GM19351 (cell line): ENCODE measurements at regions not wholly inside any gene's neighbourhood (a gene's known extent, or its start where the extent isn't known, plus 50 kb on each side); places are given as distances from the start of the nearest gene placed in this dataset.
"Not testable (repeated sequence)": the region's sequence is repeated elsewhere in the genome, so short reads cannot be mapped to it uniquely, and the experiment has no call there.

Source experiments
- ATAC-seq: cut with Tn5 transposase; IDR thresholded peaks from one replicate; pipeline ENCODE4 v1.9.1; 2021; ENCODE audit warnings: mild to moderate bottlenecking, moderate library complexity; ENCODE audit not compliant: unreplicated experiment

DNA sequence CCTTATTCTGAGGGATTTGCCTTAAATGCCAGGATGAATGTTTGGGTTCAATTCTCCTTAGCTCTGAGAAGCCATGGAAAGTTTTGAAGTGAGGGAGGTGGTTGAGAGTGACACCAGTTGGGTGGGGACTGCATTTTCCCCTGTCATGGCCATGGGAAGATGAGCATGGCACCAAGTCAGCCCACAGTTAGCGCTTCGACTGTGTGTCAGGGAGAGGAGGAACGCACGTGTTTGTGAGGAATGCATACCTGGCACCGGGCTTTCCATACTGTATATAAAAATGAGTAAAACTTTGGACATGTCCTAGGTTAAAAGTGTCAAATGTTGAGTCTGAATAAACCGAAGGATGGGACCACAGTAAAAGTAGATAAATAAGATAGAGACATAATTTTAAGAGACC is 187.5 kb upstream of the KL start:
- ATAC-seq: no peak

DNA sequence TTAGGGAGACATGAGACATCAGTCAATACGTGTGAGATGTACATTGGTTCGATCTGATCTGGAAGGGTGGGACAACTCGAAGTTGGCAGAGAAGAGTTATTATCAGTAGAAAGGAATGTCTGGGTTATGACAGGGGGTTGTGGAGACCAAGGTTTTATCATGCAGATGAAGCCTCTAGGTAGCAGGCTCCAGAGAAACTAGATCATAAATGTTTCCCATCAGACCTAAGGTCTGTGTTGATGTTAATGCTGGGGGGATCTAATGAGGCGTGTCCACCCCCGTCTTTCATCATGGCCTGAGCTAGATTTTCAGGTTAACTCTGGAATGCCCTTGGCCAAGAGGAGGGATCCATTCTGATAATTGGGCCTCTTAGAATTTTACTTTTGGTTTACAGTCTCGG is 187.0 kb upstream of the KL start:
- ATAC-seq: peak; percentile 43

DNA sequence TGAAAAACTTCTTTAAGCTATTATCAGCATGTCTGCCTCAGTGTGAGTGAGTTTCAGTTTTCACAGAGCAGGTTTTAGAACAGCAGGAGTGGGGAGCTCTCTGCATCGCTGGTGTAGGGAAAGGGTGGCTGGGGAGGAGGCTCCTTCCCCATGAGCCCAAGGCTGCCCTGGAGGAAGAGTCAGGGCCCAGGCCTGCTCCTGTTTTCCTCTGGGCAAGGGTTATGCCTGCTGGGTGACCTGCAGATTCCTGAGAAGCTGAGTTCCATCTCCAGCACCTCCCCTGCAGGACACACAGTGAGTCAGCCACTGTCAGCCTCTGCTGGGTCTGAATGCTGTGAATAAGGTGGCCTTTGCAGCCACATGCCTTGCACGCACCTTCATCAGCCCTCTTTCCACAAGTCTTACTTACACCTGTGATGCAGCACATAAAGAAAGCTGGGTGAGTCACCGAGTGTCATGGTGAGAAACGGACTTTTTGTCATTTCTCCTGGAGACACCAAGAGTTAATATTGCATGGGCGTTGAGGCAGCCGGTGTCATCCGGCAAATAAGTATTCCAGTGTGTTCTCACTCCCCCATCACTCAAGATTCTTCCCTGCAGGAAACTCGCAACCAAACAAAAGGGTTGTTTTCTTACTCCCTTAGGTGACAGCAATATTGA is 186.4 kb upstream of the KL start:
- peak; percentile 46 for ATAC-seq

DNA sequence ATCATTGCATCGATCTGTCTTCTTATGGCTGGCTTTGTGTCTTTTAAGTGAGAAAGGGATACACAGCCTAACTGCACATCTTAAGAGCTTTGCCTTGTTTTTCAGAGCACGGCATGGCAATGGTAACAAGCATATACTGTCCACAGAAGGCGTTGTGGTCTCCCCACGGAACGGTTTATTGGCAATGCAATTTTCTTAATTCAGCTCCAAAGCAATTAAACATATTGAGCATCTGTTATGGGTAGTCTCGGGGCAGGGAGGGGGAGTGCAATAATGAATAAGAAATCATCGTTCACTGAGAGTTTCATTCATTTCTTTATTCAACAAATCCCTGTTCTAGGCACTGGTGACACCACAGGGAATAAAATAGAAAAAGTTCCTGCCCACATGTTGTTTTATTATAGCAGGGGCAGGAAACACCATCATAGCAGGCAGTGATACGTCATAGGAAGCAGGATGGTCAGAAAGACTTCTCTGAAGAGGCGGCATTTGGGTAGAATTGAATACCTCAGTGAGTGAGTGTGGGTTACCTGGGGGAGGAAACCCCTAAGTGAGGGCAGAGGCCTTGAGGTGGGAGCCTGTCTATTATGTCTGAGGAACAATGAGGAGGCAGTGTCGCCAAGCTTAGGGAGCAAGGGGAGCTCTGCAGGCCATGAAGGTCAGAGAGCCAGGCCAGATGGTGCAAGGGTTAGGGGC is 185.7 kb upstream of the KL start:
- no peak for ATAC-seq

DNA sequence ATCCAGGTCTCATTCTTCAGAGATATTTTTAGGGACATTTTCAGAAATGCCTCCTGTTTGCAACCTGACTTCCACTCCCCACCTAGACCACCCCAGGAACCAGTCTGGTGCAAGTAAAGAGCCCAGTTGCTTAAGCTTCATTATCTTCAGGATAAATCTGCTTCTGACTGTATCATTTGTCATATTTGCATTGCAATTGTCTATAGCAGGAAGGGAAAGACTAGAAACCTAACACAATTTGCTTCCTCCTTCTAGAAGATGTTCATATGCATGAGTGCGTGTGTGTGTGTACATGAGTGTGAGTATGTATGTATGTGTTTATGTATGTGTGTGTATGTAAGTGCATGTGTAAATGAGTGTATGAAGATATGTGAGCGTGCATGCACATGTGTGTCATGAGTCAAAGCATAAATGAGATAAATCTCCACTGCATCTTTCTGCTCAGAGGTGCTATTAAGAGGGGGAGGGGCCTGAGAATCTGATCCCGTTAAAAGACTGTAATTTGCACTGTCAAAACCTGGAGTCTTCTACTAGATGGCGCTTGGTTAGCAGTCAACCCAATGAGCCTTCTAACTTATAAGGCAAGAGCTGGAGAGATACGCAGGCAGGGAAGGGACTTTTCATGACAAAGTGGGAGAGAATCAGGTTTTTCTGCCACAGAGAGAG is 178.8 kb upstream of the KL start:
- ATAC-seq: no peak

DNA sequence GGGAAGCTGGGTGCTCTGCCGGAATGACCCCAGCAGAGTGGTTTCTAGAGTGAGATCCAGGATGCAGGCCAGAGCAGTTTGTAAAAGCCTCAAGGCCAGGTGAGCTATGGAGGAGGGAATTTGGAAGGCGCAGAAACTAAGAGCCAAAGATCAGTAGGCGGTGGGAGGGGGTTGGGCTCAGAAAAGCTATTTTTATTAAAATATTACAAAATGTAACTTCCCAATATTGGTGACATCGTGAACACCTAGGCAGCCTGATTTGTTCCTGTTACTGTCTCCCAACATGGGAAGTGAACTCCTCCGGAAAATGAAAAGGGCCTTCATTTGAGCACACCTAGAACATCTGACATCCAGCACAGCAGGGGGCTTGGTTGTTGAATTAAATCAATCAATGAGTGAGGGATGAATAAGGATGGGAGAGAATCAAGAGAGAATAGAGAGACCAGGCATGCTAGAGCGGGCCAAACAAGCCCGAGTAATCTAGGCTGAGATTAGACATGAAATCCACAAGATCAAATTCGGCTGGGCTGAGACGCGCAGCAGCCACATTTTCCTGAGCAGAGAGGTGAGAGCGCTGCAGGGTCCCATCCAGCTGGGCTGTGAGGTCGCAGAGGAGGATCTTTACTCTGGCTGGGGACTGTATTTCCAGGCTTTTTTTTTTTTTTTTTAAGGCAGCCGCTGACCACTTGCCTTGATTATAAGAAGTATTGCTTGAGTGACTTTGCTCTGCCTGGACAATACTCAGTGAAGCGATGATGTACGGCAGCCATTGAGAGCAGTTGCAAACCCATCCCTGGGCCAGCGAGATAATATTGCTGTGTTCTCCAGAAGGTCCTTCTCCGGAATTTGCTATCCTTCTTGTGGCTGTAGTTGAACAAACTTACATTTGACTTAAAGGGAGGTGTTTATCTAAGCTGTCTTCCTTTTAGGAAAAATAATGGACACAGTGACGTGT is 178.0 kb upstream of the KL start:
- ATAC-seq: no peak

DNA sequence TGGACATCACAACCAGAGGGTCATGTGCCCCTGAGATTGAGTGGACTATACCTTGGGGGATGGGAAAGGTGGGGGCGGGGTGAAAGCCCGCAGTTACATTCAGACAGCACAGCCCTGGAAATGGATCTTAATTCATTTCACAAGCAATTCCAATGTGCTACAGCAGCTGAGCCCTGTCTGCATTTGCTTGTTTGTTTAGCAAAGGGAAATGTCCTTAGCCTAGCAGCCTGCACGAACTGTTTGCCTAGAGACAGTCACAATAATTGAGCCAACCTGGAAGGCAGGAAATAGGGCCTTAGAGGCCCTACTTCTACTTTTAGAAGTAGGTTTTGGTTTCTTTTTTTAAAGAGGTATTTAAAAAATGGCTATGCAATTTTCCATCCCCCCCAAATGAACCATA is 177.3 kb upstream of the KL start:
- peak; percentile 66 for ATAC-seq

DNA sequence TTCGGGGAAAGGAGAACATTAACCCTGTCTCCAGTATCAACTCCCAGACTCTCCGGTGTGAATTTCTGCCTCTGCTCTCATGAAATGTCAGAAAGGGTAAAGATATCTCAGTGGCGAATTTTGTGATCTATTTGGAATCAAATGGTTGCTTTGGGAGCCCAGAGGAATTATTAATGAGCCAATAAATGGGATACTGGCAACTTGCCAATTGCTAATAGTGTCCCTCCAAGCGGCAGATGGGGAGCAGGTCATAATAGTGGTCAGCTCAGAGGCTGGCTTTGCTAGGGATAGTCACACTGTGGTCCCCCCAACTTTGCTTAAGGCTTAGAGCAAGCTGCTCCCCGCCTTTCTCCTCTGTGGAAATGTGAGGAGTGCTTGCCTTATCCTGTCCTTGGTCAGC is 176.1 kb upstream of the KL start:
- no peak for ATAC-seq

DNA sequence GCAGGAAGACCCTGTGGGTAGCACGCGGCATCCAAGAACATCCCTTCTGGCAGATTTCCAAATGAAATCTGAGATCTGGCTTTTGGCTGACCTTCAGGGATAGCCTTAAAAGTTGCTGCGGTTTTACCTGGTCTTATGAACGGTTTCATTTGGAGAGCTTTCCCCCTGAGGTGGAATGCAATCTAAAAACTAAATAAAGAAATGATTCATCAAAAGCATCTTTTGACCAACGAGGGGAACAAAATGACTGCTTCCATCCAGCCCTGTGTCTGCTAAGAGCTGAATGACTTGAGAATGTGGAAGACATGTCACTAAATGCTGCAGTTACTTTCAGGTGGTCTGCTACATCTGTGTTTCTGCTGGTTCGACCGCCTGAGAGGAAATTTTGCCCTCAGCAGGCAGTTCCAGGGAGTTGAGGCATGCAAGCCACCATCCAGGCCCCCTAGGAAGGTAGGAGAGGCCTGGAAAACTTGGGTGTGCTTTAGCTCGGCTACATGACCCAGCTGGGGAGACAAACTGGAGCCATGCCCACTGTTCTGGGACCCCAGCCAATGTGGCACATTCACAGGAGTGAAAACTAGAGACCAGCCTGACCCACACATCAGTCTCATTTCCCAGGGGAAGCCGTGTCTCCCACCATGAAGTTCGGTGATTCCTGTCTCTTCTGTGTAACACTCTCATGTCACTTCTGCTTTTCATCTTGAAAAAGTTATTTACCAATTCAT is 175.1 kb upstream of the KL start:
- ATAC-seq: peak; percentile 67

DNA sequence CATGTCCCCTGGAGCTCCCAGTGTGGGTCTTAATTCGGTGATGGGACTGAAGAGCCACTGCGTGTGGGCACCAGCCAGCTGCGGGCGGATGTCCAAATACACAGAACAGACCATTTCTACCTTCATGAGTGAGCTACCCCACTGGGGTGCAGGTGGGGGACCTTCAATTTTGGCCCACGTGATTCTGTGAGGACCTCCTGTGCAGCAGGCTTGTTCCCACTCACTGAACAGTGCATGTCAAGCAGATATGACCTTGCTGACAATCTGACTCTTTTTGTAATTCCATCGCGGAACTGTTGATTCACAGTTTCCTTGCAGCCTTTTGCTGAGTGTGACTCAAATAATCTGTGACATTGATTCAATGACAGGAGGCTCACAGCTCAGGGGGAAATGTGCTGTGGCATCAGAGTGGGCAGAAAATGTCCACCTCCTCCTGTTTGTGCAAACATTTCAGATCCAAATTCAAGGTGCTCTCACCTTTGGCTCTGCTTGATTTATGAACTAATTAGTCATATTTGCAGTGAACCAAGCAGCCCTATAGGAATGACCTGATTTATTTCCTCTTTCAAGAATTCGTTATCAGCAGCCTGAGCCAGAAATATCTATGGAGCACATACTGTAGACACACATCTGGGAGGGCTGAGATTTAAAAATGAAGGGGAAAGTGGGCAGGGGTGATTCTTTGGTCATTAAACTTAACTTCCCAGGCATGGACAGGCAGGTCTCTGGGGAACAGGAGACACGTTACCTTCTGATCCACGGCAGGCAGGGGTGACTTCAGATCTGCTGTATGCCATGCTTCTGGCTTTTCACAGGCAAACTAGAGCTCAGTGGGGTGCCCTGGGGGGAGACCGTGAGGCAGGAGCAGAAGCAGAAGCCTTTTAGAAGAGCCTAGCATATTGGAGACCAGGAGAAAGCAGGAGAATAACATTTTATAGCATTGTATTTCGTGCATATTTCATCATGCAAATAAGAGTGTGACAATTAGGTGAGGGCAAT is 170.0 kb upstream of the KL start:
- no peak for ATAC-seq

DNA sequence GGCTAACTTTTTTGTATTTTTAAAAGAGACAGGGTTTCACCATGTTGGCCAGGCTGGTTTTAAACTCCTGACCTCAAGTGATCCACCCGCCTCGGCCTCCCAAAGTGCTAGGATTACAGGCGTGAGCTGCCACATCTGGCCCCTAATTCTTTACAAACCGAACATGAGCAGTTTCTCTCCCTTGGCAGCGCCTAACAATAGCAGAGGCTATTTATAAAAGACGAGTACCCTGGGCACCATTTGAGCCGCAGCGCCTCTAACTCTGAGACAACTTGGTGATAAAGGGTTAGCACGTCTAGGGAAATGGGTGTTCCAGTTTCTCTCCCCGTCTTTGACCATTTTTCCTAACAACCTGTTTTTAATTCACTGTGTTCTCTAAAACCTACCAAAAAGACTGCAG is 168.2 kb upstream of the KL start:
- not testable (repeated sequence) for ATAC-seq

DNA sequence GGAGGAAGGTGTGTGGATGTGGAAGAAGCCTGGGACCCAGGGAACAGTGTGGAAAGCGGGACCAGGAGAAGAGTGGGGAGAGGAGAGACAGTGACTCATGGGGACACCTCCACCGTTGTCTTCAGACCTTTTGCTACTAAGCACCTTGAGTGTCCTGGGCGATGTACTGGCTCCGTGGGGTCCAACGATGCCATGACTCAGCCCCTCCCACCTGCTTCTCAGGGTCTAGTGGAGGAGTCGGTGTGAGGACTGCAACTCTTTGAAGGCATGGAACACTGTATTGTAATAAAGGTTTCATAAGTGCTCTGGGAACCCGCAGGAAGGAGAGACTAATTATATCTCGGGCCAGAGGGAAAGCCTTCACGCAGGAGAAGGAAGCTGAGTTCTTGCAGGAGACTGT is 166.9 kb upstream of the KL start:
- no peak for ATAC-seq

DNA sequence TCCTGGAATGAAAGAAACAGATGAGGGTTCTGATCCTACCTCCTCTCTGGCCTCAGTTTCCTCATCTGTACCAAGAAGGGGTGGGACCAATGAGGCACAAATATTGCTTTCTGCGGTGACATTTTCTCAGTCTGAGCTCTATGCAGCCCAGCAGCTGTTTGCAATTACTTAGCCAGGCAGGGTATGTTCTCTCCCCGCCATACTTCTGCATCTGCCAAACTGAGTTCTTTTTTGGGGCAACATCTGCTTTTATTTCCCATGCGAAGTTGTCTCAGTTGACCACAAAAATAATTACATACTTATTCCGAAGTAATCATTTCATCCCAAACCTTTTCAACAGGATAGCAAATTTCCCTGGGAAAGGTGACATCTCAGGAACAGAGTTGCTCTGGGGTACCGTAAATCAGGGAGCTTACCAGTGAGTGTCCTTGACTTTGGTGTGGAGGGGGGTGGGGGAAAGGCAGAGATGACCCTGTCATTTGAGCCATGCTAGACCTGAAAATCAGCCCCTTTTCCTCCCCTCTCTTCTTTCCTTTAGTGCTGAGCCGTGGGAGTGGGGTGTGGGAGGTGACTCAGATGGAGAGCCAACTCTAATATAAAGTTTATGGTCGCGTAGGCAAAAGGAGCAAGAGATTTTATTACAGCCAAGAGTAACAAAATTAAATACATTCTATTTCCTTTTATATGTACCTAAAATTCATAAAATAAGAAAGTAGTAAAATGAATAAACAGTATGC is 165.7 kb upstream of the KL start:
- no peak for ATAC-seq

DNA sequence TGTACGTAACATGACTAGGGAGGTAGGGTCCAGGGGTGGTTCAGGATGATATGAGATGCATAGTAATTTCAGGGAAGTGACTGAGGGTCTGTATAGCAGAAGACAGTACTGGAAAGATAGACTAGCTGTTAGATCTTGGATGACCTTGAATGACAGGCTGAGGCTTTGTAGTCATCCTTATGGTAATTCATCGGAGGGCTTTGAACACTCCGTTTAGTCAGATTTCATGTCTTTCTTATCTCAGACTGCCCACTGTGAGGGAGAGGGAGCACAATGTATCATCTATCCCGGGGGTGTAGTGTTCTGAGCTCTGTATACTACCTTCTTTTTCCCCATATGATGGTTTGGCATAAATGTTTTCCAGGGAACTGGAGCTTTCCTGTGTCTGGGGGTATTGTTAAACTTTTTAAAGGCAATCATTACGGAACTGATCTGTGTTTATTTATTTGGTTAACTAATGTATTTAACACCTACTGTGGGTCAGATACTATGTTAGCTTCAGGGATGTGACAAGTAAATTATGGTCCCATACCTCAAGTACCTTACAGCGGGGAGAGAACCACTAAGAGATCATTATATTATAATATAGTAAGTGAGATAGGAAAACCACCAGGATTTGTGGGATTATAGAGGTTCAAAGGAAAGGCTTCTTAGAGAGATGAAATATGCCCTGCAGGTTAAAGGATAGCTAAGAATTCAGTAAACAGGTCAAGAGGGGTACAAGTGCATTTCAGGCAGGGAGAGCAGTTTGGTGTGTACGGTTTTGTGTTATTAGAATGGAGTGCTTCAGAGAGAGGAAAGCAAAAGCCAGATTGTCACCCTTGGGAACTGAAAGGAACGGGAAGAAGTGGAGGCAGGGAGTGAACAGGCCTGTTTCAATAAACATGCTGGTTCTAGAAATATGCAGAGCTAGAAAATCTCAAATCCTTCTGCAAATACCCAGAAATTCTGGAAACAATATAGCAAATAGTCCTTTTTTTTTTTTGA is 164.8 kb upstream of the KL start:
- no peak for ATAC-seq

DNA sequence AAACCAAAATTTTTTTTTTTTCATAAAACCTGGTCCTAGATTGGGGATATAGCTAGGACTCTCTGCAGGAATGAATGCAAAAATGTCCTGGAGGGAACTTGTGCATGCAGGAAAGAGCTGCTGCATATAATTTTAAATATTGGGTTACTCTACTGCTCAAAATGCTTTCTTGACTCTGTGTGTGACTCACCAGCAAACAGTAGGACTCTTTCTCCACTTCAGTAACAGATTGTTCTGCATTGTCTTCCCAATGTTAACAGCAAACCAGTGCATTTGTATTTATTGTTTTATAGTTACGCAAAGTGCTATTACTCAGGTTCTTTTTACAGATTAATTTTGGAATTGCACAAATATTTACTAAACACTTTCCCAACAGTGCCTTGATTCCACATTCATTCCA is 163.7 kb upstream of the KL start:
- no peak for ATAC-seq

DNA sequence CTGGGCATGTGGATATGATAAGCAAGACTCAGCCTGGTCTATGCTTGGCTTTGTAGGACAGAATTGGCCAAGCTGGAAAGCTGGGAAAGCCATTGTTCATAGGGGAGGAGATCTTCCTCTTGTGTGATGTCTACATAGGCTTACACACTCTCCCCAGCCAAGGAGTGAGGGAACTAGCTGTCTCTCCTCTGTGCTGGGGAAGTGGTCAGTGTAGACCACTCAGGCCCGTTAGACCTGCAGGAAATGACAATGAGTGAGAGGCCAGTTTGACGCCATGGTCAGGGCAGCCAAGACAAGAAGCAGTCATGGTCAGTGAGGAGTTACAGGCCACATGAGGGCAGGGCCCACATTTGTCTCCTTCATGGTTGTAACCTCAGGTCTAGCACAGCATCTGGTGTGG is 159.1 kb upstream of the KL start:
- ATAC-seq: no peak

DNA sequence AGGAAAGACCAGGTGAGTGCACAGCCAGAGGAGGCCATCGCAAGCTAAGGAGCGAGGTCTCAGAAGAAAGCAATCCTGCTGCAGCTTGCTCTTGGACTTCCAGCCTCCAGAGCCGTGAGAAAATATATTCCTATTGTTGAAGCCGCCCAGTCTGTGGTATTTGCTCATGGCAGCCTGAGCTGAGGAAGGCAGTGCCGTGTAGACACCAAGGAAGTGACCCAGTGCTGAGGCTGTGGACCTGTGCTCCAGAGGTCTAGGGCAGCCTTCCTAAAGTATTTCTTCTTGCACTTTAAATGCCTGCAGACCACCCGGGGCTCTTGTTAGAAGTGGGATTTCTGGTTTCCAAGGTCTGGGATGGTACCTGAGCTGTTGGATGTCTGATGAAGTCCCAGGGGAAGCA is 158.5 kb upstream of the KL start:
- no peak for ATAC-seq
